GM23338 (cell line): ENCODE measurements at regions not wholly inside any gene's neighbourhood (a gene's known extent, or its start where the extent isn't known, plus 50 kb on each side); places are given as distances from the start of the nearest gene placed in this dataset.

Source experiments
- ATAC-seq: fragments of 200-7000 bp; cut with Tn5 transposase; 3 replicates; pipeline ENCODE4 v1.9.1; 2020
- DNase-seq: peaks from one replicate; pipeline ENCODE4 v3.0.0-alpha.2; 2015; ENCODE audit warnings: low spot score
- H2AFZ ChIP-seq: fragments of 200-600 bp; sonication (generic); 2 replicates; pipeline ENCODE4 v1.8.0; 2016; ENCODE audit warnings: antibody characterized with exemption, mild to moderate bottlenecking, moderate library complexity
- H3F3A ChIP-seq: fragments of 200-600 bp; sonication (generic); replicated peaks from 2 replicates; pipeline ENCODE4 v1.8.0; 2017; ENCODE audit warnings: antibody characterized with exemption, mixed run types, low read depth
- H3K27ac ChIP-seq: fragments of 200-600 bp; sonication (generic); 2 replicates; pipeline ENCODE4 v1.6.1; 2016; ENCODE audit warnings: low read depth
- H3K27me3 ChIP-seq: fragments of 200-600 bp; sonication (generic); 2 replicates; pipeline ENCODE4 v1.8.0; 2016; ENCODE audit warnings: mild to moderate bottlenecking, mixed run types, moderate library complexity; ENCODE audit not compliant: insufficient read depth
- H3K36me3 ChIP-seq: fragments of 200-600 bp; sonication (generic); 2 replicates; pipeline ENCODE4 v1.8.0; 2016; ENCODE audit warnings: mild to moderate bottlenecking; ENCODE audit not compliant: insufficient read depth
- H3K4me1 ChIP-seq: fragments of 200-600 bp; sonication (generic); 2 replicates; pipeline ENCODE4 v1.8.0; 2016; ENCODE audit warnings: mild to moderate bottlenecking, moderate library complexity; ENCODE audit not compliant: insufficient read depth
- H3K4me2 ChIP-seq: fragments of 200-600 bp; sonication (generic); 2 replicates; pipeline ENCODE4 v1.7.1; 2017; ENCODE audit warnings: mixed run types
- H3K4me3 ChIP-seq: fragments of 200-600 bp; sonication (generic); 2 replicates; pipeline ENCODE4 v1.6.1; 2016; ENCODE audit warnings: mixed run types
- H3K79me2 ChIP-seq: fragments of 200-600 bp; sonication (generic); replicated peaks from 2 replicates; pipeline ENCODE4 v1.8.0; 2017; ENCODE audit warnings: mild to moderate bottlenecking; ENCODE audit not compliant: insufficient read depth
- H3K9me2 ChIP-seq: fragments of 200-600 bp; sonication (generic); 2 replicates; pipeline ENCODE4 v1.8.0; 2017; ENCODE audit not compliant: insufficient read depth
- H4K20me1 ChIP-seq: fragments of 200-600 bp; sonication (generic); replicated peaks from 2 replicates; pipeline ENCODE4 v1.8.0; 2017; ENCODE audit warnings: mild to moderate bottlenecking; ENCODE audit not compliant: insufficient read depth
- H3K27ac Mint-ChIP-seq: 2 replicates; pipeline ENCODE4 v1.8.0; 2020; ENCODE audit warnings: inconsistent platforms, mild to moderate bottlenecking, moderate library complexity, mixed read lengths
- H3K27me3 Mint-ChIP-seq: 3 replicates; pipeline ENCODE4 v1.8.0; 2022; ENCODE audit warnings: low read depth, mild to moderate bottlenecking, moderate library complexity, mixed read lengths, inconsistent platforms; ENCODE audit not compliant: insufficient read depth, poor library complexity
- H3K36me3 Mint-ChIP-seq: 3 replicates; pipeline ENCODE4 v1.8.0; 2021; ENCODE audit warnings: low read depth, mild to moderate bottlenecking, inconsistent platforms, moderate library complexity, mixed read lengths
- H3K4me1 Mint-ChIP-seq: 3 replicates; pipeline ENCODE4 v1.8.0; 2020; ENCODE audit warnings: mild to moderate bottlenecking, inconsistent platforms, mixed read lengths
- H3K4me3 Mint-ChIP-seq: 3 replicates; pipeline ENCODE4 v1.8.0; 2021; ENCODE audit warnings: moderate library complexity, mild to moderate bottlenecking, inconsistent platforms, mixed read lengths
- H3K9me3 Mint-ChIP-seq: 3 replicates; pipeline ENCODE4 v1.8.0; 2020; ENCODE audit warnings: moderate library complexity, mild to moderate bottlenecking, inconsistent platforms, mixed read lengths
- CTCF ChIP-seq, 2 experiments: fragments of 200-600 bp in 1 of 2; sonication (generic) in 1 of 2; conservative IDR thresholded peaks; 2 replicates each; pipeline versions ENCODE4 v1.5.1 to v1.6.1; 2016 to 2017; ENCODE audit warnings: antibody characterized with exemption in 2 of 2, low read depth in 2 of 2, mild to moderate bottlenecking in 2 of 2, moderate library complexity in 1 of 2
- POLR2AphosphoS5 ChIP-seq: IDR thresholded peaks from 2 replicates; pipeline ENCODE4 v1.6.1; 2016; ENCODE audit warnings: antibody characterized with exemption, low read depth
- REST ChIP-seq: IDR thresholded peaks from one replicate; pipeline ENCODE4 v1.6.1; 2018; ENCODE audit warnings: antibody characterized with exemption; ENCODE audit not compliant: unreplicated experiment
- STAT1 ChIP-seq: IDR thresholded peaks from one replicate; pipeline ENCODE4 v1.6.1; 2016; ENCODE audit warnings: antibody characterized with exemption; ENCODE audit not compliant: unreplicated experiment
- TF ChIP-seq, protein P1 (sequence below): fragments of 250-450 bp; sonication (Bioruptor Pico); IDR thresholded peaks from 2 replicates; pipeline ENCODE4 v1.5.0; 2020; ENCODE audit warnings: mild to moderate bottlenecking, moderate library complexity

- TF ChIP-seq, protein P1, sequence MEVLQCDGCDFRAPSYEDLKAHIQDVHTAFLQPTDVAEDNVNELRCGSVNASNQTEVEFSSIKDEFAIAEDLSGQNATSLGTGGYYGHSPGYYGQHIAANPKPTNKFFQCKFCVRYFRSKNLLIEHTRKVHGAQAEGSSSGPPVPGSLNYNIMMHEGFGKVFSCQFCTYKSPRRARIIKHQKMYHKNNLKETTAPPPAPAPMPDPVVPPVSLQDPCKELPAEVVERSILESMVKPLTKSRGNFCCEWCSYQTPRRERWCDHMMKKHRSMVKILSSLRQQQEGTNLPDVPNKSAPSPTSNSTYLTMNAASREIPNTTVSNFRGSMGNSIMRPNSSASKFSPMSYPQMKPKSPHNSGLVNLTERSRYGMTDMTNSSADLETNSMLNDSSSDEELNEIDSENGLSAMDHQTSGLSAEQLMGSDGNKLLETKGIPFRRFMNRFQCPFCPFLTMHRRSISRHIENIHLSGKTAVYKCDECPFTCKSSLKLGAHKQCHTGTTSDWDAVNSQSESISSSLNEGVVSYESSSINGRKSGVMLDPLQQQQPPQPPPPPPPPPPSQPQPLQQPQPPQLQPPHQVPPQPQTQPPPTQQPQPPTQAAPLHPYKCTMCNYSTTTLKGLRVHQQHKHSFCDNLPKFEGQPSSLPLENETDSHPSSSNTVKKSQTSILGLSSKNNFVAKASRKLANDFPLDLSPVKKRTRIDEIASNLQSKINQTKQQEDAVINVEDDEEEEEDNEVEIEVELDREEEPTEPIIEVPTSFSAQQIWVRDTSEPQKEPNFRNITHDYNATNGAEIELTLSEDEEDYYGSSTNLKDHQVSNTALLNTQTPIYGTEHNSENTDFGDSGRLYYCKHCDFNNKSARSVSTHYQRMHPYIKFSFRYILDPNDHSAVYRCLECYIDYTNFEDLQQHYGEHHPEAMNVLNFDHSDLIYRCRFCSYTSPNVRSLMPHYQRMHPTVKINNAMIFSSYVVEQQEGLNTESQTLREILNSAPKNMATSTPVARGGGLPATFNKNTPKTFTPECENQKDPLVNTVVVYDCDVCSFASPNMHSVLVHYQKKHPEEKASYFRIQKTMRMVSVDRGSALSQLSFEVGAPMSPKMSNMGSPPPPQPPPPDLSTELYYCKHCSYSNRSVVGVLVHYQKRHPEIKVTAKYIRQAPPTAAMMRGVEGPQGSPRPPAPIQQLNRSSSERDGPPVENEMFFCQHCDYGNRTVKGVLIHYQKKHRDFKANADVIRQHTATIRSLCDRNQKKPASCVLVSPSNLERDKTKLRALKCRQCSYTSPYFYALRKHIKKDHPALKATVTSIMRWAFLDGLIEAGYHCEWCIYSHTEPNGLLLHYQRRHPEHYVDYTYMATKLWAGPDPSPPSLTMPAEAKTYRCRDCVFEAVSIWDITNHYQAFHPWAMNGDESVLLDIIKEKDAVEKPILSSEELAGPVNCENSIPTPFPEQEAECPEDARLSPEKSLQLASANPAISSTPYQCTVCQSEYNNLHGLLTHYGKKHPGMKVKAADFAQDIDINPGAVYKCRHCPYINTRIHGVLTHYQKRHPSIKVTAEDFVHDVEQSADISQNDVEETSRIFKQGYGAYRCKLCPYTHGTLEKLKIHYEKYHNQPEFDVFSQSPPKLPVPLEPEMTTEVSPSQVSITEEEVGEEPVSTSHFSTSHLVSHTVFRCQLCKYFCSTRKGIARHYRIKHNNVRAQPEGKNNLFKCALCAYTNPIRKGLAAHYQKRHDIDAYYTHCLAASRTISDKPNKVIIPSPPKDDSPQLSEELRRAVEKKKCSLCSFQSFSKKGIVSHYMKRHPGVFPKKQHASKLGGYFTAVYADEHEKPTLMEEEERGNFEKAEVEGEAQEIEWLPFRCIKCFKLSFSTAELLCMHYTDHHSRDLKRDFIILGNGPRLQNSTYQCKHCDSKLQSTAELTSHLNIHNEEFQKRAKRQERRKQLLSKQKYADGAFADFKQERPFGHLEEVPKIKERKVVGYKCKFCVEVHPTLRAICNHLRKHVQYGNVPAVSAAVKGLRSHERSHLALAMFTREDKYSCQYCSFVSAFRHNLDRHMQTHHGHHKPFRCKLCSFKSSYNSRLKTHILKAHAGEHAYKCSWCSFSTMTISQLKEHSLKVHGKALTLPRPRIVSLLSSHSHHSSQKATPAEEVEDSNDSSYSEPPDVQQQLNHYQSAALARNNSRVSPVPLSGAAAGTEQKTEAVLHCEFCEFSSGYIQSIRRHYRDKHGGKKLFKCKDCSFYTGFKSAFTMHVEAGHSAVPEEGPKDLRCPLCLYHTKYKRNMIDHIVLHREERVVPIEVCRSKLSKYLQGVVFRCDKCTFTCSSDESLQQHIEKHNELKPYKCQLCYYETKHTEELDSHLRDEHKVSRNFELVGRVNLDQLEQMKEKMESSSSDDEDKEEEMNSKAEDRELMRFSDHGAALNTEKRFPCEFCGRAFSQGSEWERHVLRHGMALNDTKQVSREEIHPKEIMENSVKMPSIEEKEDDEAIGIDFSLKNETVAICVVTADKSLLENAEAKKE, result no peak
Measured at GRCh38 chr2:164314148-164314547, 307.1 kb downstream of the GRB14 start (continued).

DNA sequence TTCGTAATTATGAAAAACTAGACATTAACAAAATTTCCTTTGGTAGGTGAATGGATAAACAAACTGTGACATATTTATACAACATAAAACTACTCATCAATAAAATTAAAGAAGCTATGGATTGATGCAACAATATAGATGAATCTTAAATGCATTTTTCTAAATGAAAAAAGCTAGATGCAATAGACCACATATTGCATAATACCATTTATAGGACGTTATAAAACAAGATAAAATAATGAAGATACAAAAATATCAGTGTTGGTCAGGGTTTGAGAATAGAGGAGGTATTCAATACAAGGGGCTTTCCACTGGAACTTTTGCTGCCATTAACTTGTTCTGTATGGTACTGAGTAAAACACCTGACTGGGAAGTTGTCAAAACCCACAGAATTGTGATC is 314.4 kb downstream of the GRB14 start:
- no peak overlapping the region for H3K4me2 ChIP-seq
- H3K27me3 Mint-ChIP-seq, result no peaks in the 10 kb centered on the region
- ATAC-seq (no peak), DNase-seq (no peak)
- H3K4me1 ChIP-seq, result peaks cover 6% of the 10 kb centered on the region; the same call in 1 of the 2 replicates
- no peaks in the 10 kb centered on the region for H3K36me3 ChIP-seq
- H2AFZ ChIP-seq, result no peak overlapping the region
- H3K4me1 Mint-ChIP-seq, result peaks cover 21% of the 10 kb centered on the region
- no peaks in the 10 kb centered on the region for H3K79me2 ChIP-seq
- H3K27me3 ChIP-seq, result no peaks in the 10 kb centered on the region
- no peaks in the 10 kb centered on the region for H3K36me3 Mint-ChIP-seq
- no peaks in the 10 kb centered on the region for H3K9me3 Mint-ChIP-seq
- no peak overlapping the region for H3K27ac ChIP-seq
- no peak overlapping the region for H3K4me3 Mint-ChIP-seq
- H3K4me3 ChIP-seq, result no peak overlapping the region
- H3F3A ChIP-seq, result no peaks in the 10 kb centered on the region
- H3K9me2 ChIP-seq, result no peaks in the 10 kb centered on the region
- H3K27ac Mint-ChIP-seq, result no peak overlapping the region
- H4K20me1 ChIP-seq, result no peaks in the 10 kb centered on the region
- TF ChIP-seq CTCF (conservative IDR thresholded peaks at IDR 0.05; ENCODE audit: low read depth in 2 of 2) (no peak), POLR2AphosphoS5 (no peak), STAT1 (no peak), REST (no peak)
